Stimulated activated CD8-positive, alpha-beta memory T cell treated with anti-CD3 and anti-CD28 coated beads, Interleukin-4, amount 100 ng/mL, for 48 hours (primary cell): ENCODE measurements at regions not wholly inside any gene's neighbourhood (a gene's known extent, or its start where the extent isn't known, plus 50 kb on each side); places are given as distances from the start of the nearest gene placed in this dataset.
"Not testable (repeated sequence)": the region's sequence is repeated elsewhere in the genome, so short reads cannot be mapped to it uniquely, and the experiment has no call there.

Experiments used
- DNase-seq: peaks from one replicate; pipeline ENCODE4 v3.0.0-alpha.2; 2020

DNA sequence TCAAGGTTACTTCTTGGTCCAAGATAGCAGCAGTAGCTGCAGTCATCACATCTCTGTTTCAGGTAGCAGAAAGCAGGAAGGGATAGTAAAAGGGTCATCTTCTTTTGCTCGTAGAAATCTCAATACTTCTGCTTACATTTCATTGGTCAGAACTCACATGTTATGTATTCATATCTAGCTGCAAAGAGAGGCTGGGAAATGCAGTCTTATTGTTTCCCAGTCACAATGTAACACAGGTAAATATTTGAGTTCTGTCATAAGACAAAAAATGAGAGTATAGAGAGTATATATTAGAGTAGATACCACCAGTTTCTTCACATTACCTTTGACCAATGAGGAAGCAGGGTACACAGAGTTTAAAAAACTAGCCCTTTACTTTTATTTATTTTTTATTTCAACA lies 132.4 kb upstream of the ITGA6 start:
- DNase-seq, result no peak

DNA sequence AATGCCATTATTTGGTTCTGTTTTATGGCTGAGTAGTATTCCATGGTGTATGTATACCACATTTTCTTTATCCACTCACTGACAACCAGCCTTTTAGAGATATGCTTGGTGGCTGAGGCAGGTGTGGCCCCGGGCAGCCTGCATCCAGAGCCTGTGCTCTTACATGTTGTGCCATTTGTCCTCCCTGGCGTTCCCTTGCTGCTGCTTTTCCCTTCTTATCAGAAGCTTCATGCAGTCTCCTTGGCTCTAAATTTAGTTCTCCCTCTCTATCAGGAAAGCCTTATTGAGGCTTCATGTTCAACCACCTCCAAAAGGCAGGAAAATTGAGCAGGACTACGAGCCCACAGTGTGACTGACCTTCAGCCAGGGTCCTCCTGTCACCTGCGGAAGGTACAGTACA lies 131.7 kb upstream of the ITGA6 start:
- no peak for DNase-seq

DNA sequence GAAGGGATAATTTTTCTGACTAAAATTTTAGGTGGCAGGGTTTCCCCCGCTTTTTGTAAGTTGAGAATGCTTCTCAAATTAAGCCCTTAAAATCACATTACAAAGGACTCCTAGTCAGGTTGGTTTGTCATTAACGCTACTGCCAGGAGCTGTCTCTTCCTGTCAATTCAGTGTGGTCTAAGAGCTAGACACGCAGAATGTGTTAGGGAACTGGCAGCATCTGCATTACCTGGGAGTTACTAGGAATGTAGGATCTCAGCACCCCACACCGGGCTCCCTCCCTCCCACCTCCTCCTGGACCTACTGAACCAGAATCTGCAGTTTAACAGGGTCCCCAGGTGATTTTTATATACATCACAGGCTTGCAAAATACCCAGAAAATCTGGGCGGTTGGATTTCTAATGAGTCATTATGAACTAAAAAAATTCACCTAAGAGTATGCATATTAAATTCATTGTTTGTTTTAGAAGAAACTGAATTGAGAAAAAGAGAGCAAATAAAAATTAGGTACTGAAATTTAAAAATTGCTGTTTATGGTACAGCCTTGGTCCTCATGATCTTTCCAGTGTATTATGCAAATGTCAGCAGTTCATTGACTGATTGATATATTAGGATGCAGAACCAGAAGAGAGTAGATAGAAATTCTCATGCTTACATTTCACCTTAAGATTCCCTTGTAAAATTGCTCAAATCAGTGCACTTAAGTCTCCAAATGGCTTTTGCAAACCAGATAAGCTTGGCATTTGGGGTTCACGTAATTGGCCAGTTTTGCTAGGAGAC lies 130.9 kb upstream of the ITGA6 start:
- DNase-seq, result no peak

DNA sequence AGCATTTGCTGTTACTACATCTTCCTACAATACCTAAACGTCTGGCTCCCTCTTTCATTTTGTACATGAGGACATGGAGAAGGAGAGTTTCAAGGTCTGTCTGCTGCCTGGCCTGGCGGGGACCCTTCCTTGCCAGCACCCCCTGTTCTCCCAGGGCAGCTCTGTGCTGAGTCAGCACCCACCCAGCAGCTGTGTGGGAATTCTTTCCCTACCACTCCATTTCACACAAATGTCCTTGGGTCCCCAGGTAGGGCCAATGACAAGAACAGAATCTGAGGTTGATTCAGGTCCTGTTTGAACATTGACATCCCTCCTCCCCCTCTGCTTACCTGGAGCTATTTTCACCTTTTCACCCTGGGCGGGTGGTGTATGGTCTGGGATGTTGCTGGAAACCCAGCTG lies 129.9 kb upstream of the ITGA6 start:
- no peak for DNase-seq

DNA sequence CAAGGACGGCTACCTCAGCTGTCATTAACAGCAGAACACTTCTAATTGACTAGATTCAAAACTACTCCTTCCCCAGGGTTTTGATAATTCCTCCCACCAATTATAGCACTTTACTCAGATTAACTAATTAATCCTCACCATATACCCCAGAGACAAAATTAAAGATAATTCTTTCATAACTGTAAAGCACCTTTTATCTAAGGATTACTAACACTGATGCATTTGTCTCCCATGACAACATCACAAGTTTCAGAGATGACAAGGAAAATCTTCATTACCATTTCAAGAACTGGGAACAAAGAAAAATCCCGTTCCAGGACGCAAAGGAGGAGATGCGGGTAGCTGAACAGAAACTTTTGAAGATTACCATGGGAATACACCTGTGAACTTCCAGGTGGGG lies 129.4 kb upstream of the ITGA6 start:
- DNase-seq, result no peak

DNA sequence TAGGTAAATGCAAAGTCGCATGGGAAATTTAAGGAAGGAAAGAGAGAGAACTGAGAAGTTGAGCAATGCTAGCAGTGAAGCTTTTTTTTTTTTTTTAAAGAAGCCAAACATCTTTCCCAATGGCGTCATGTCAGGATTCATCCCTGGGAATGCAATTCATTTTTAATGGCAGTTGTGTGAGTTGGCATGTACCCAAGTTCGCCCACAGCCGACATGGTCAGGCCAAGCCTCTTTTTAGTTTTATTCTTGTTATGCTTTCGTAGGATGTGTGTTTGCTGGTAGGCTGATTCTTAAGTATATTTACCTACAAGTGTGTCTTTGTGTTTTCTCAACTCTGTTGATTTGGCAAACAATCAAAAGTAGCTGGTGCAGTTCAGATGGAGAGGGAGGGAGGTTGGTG lies 127.6 kb upstream of the ITGA6 start:
- no peak for DNase-seq

DNA sequence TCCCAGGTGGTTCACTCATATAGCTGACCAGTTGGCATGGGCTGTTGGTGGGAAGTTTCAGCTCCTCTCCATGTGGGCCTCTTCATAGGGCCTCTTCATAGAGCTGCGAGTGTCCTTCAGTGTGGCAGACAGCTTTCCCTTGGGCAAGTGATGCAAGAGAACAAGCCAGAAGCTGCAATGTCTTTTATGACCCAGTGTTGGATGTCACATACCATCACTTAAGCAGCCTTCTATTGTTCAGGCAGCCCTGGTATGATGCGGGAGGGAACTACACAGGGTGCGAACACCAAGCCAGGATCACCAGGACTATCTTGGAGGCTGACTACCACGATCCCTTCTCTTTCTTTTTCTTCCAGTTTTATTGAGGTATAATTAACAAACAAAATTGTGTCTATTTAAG lies 126.5 kb upstream of the ITGA6 start:
- no peak for DNase-seq

DNA sequence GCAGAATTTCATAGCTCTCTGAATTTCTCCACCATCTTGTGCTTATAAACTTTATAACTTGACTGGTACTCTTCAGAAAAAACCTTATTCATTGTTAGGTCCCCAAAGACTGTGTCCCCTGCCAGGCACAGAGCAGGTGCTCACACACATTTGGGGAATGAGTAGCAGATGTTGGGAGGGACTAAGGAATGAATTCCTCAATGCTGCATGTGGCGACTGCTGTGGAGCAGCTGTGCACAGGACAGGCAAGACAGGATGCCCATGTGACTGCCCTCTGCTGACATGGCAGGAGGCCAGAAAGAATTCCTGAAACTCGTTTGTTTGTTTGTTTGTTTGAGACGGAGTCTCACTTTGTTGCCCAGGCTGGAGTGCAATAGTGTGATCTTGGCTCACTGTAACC lies 122.3 kb upstream of the ITGA6 start:
- DNase-seq, result no peak

DNA sequence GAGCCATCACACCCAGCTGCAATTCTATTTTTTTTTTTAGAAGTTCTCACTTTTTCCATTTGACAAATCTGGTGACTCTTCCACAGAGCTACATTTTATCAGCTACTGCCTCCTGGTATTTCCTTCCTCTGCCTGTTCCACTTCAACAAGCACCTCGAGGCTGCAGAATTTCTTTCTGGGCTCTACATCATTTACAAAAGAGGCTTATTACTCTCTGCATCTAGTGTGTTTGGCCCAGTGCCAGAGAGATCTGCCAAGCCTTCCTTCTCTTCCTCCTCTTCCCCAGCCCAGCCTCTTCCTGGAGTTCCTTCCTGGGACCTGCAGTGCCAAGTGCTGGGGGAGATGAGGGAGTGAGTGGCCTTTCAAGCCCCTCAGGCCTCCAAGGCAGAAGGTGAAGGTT lies 119.6 kb upstream of the ITGA6 start:
- DNase-seq, result no peak

DNA sequence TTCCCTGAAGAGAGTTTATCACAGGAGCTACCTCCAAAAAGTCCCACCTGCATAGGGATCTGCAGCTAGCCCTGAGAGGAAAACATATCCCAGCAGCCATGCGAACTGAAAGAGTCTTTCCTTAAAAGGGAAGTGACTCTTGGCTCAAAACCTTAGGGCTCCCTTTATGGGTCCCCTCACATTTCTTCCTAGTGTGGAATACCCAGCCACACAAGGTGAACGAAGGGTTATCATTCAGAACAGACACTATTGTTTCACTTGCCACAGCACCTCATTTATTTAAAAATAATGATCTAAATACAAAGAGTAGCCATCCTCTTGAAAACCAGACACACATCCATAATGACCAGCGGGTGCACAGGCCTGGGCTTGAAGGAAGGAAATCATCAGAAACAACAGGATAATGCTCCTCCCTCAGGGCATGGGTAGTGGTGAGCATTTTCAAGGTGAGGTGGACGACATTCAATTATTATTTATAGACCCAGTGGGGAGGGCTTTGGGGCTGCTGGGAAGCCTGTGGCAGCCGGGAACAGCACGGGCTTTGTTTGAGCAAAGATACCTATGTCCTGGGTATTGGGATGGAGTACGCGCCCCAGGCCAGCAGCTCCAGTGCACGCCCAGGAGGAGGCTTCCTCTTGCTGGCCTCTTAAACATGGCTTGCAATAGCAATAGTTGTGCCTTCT lies 119.0 kb upstream of the ITGA6 start:
- no peak for DNase-seq

DNA sequence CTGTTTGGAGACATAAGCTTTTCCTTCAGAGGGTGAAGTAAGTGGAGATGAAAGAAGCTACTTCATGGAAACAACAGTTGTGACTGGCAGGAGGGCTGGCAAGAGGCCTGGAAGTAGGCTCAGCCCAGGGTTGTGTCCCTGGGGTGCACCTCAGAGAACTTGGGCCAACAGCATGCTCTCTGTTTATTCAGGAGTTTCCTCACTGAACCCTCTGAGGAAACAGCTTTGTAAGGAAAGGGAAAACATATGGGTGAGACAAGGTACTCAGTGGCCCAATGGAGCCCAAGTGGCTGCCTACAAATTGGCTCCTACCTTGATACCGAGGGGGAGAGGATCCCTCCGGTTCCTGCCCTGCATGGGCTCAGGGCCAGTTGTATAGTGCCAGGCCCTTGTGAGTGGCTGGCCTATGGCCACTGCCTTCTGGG lies 115.5 kb upstream of the ITGA6 start:
- no peak for DNase-seq

DNA sequence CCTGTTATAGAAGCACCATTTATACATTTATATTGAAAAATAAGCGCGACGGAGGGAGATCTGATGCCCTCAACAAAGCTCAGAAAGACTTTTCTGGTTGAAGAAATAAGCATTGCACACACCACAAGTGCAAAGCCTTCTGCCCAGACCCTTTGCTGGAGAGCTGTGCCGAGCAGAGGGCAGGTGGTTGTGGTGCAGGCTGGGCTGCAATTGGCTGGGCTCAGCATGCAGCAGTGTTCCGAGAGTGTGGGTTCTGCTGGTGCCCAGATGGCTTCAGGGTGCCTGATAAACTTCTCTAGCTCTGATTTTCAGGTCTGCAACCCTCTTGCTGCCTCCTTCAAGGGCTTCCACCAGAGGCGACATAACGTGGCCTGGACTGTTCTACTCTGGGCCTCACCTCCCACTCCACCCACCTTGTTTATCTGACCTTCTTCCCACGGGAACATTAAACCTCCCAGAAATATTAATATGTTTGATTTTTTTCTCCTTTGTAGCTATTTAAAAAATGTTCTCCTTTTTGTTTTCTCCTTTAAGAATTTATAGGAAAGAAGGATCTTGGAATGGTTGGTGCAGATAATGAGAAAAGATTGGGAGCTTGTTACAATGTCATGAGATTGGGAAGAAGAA lies 113.6 kb upstream of the ITGA6 start:
- no peak for DNase-seq

DNA sequence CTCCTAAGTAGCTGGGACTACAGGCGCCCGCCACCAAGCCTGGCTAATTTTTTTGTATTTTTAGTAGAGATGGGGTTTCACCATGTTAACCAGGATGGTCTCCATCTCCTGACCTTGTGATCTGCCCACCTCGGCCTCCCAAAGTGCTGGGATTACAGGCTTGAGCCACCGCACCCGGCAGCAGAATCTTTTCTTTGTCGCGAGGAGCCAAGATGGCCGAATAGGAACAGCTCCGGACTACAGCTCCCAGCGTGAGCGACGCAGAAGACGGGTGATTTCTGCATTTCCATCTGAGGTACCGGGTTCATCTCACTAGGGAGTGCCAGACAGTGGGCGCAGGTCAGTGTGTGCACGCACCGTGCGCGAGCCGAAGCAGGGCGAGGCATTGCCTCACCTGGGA lies 112.3 kb upstream of the ITGA6 start:
- DNase-seq, result not testable (repeated sequence)

DNA sequence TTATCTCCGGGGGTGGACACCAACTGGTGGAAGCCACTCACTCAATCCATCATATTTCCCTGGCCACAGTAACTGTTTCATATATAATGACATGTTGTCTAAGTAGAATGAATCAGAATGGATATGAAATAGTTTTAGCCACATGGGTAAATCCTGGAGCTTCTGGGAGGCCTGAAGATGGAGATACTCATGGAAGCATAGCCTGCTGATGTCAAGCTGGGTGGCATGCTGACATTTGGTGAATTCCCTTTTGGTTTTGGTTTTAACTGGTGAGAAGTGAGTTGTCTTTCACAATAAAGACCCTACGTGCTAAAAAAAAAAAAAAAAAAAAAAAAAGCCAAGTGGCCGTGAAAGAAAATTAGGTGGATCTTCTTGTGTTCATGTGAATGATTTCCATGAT lies 105.3 kb upstream of the ITGA6 start:
- DNase-seq, result no peak

DNA sequence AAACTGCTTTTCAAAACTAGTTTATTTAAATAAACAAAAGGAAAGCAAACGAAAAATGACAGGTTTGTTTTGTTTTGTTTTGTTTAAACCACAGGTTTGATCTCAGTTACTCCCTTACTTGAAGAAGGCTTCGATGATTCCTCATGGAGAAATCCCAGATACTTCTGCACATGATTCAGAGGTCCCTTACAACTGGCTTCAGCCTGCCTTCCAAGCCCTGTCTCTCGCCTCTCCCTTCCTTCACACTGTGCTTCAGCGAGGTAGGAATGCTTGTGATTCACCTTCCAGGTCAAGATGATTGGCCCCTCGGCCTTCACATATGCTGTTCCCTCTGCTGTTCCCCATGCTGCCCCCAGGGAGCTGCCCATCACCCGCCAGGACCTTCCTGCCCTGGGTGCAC lies 104.1 kb upstream of the ITGA6 start:
- DNase-seq, result no peak

DNA sequence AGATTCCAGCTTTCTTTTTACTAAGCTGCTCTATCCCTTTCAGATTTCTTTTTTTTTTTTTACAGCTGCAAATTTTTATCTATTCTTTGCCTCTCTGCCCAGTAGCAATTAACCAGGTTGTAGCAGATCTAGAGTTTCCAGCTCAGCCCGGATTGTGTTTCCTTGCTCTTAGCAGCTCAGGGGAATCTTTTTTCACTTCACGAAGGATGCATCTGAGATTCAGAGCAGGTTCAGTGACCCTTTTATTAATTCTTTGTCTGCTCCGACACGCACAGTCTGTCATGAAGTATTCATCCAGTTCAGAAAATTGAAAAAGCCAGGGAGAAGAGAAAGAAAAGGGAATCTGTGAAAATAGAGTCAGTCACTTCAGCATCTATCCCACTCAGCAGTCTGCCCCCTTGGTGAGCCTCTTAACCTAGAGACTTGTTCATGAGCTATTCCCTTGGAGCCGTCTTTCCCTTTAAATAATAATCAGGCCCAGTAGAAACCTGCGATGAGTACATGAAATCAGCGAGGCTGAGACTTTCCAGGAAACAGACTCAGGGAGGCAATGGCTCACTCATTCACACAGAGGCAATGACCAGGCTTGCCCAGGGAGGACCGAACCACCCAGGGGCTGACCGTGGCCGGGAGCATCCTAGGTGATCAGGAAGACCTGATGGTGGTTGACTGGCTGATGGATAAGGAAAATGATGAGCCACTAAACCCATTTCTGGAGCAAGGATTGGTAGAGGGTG lies 103.4 kb upstream of the ITGA6 start:
- no peak for DNase-seq

DNA sequence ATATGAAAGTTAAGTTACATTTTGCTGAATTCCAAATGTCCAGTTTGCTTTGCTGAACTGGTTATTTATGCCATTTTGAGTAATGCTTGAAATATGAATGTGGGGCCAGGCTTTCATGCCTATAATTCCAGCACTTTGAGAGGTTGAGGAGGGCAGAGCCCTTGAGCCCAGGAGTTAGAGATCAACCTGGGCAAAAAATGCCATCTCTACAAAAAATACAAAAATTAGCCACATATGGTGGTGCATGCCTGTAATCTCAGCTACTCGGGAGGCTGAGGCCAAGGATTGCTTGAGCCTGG lies 101.2 kb upstream of the ITGA6 start:
- DNase-seq, result no peak

DNA sequence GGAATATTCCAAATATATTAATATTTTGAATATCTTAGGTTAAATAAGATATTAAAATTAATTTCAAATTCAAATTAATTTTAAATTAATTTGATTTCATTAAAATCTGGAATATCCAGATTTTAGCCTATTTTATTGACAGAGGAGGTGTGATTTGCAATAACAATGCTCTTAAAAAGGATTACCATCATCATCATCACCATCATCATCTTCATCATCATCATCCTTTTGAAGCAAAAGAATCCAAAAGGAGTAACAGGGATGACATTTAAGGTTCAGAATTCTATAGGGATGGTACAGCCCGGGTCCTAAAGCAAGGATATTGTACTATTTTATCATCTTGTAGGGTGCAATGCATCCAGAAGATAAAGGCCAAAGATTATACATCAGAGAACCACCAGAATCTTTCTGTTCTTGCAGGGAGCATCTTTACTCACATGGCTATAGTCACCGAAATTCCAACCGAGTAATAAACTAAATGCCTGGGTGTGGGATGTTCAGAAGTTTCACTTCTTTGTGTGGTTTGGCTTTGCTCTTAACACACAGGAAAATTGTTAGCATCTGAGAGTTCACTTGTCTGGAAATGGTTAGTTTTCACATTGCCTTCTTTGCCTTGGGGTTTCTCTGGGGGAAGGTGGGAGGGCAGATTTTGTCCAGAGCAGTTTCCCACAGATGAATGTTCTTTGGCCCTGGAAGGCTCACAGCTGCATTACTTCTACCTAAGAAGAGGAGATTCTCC lies 99.1 kb upstream of the ITGA6 start:
- no peak for DNase-seq

DNA sequence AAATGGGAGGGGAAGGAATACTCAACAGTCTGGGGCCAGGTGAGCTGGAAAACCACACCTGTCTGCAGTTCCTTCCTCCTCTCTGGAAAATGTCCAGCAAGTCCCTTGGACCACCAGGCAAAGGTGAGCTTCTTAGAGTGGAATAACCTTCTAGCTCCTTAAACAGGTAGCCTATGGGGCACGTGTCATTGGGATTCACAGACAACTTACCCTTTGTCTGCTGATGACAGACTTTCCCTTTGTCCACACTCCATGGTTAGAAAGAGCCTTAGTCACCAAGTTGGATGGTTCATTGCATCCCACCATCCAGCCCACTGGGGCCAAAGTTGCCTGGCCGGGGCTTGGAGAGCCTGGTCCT lies 98.0 kb upstream of the ITGA6 start:
- no peak for DNase-seq

DNA sequence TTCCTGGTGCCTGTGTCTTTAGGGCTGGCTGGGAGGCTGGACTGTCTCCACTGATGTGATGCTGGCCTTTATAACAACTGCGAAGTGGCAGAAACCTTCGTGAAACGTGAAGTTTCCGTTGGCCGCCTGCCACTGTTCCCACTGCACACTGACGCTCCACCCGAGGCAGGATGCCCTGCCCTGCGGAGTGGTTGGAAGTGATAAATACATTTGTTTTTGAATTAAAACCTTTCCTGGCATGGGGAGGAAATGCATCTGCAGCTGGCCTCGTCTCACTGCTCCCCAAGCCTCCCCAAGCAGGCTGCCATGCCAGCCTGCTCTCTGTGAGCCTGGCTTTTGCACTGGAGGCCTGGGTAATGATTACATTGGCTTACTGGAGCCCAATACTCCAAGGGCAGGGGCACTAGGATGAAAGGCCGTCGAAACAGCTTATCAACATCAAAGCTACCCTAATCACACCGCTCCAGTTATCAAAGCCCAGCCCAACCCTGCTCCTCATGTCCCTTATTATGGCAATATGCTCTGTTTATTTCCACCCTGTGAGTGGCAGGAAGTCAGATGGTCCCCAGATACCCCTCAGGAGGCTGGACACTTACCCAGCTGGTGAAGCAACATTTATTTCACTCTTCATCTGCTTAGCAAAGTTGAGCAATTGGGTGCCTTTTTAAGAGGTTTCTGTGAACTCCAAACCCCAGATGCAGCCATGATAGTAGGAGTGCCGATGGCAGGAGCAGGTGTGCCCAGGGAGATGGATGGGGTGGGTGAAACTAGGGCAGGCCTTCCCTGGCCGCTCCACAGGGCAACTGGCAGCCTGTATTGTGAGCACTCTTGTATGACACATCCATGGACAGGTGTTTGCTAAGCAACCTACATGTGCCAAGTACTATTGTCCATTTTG lies 97.4 kb upstream of the ITGA6 start:
- no peak for DNase-seq

DNA sequence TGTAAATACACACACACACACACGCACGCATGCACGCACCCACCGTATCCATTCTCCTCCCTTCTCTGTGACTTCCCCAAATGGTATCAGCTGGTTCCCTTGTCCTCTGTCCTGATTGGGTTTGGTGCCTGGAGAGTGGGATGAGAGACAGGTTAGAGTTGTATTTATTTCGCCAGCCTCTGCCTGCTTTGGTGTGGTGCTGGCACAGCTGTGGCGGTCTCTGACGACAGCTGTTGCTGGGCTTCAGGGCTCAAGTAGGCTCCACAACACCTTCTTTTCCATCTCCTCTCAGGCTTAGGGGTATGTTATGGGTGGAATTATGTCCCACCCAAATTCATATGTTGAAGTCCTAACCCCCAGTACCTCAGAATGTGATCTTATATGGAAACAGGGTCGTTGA lies 94.9 kb upstream of the ITGA6 start:
- DNase-seq, result no peak
